HG02610 (cell line): ENCODE measurements at regions not wholly inside any gene's neighbourhood (a gene's known extent, or its start where the extent isn't known, plus 50 kb on each side); places are given as distances from the start of the nearest gene placed in this dataset.
"Not testable (repeated sequence)": the region's sequence is repeated elsewhere in the genome, so short reads cannot be mapped to it uniquely, and the experiment has no call there.

ENCODE experiments used
- ATAC-seq: cut with Tn5 transposase; IDR thresholded peaks from one replicate; pipeline ENCODE4 v1.9.1; 2021; ENCODE audit warnings: mild to moderate bottlenecking, moderate library complexity; ENCODE audit not compliant: unreplicated experiment

DNA sequence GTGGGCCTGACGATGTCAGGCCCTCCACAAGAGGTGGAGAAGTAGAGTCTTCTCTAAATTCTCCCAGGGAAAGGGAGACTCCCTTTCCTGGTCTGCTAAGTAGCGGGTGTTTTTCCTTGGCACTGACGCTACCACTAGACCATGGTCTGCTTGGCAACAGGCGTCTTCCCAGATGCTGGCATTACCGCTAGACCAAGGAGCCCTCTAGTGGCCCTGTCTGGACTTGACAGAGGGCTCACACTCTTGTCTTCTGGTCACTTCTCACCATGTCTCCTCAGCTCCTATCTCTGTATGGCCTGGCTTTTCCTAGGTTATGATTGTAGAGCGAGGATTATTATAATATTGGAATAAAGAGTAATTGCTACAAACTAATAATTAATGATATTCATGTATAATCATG lies 51.1 kb upstream of the RASSF6 start:
- not testable (repeated sequence) for ATAC-seq

GRCh38 chr4:73673286-73673685 lies 53.0 kb upstream of the RASSF6 start:
- no peak for ATAC-seq

GRCh38 chr4:73674451-73674919 lies 54.2 kb upstream of the RASSF6 start:
- ATAC-seq, result no peak

GRCh38 chr4:73675623-73676022 lies 55.4 kb upstream of the RASSF6 start:
- no peak for ATAC-seq

DNA sequence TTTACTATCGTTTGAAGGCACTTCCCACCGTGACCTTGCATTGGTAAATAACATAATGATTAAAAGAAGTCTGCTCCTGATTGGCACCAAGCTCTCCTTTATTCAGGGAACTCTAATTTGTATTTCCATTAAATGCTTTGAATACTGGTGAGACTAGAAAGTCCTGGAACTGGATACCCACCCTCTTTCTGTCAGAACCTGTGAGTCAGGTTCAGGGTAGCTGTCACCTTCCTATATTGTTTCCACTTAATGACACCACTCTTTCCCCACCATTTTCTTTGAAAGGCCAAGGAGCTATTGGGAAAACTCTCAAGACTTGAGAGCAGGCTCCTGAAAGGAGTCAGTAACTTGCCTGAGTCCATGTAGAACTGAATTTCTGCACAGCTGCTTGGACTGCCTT lies 55.9 kb upstream of the RASSF6 start:
- ATAC-seq, result no peak

GRCh38 chr4:73676861-73677323 lies 56.7 kb upstream of the RASSF6 start:
- ATAC-seq, result peak; percentile 62

DNA sequence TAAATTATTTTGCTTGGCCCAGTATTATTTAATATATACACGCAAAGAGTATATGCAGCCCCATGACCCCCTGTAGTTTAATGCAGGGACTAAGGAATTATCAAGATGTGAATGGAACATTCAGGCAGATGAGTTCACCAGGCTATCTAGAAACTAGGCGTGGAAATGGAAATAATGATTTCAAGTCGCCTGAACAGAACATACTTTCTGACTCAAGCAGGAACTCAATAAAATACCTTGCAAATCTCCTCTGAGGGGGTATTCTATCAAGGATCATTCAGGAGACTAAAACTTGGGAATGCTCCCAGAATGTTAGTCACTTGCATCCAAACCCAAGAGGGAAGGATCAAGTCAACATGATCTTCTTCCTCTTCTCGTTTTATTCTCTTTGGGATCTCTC lies 59.6 kb upstream of the RASSF6 start:
- no peak for ATAC-seq

GRCh38 chr4:73681776-73682175 lies 58.6 kb upstream of the CXCL8 start:
- ATAC-seq, result no peak

DNA sequence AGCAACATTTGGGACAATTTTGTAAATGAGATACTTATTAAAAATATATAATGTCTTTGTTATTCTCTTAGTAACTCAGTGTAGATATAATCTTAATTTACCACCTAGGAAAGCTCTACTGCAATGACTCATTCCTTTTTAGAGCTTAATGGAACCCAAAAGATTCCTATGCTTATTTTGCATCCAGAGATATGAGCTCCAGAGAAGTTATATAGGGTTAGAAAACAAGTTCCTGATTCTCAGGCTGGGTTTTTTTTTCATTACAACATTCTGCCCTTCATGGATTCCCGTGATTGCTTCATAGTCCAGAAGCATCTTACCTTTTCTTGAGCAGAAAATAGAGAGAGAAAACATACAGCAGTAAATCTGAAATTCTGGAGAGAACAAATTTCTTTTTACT lies 57.9 kb upstream of the CXCL8 start:
- no peak for ATAC-seq

- no peak for ATAC-seq
These were observed 57.3 kb upstream of the CXCL8 start for GRCh38 chr4:73683033-73683432.

DNA sequence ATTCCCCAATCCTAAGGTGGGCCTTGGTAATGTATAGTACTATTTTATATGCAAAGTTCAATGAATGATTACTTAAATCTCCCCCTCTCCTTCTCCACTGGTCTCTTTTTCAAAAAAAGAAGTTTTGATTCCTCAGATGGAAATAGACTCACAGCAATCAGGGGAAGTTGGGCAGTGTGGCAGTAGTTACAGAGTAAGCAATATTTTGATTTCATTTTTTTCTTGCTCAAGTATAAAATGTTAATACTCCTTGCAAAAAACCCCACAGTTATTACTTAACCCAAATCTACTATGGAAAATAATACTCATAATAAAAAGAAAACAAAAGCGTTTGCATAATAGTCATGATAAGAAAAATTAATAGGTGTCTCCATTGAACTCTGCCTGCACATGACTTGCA lies 56.9 kb upstream of the CXCL8 start:
- no peak for ATAC-seq

DNA sequence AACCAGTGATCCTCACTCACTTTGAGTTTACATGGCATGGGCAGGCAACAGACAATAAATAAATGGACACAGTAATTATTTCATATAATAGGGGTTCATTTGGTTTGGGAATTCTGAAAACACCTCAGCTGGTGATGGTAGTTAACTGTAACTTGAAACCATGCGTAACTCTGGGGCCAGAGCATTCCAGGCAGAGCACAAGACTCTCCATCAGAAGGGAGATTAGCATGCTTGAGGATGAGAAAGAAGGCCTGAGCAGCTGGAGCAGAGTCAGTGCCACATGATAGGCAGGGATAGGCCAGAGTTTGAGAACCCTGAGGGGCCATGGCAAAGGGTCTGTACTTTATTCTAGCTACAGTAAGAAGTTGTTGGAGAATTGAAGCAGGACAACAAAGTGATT lies 56.3 kb upstream of the CXCL8 start:
- ATAC-seq, result no peak

DNA sequence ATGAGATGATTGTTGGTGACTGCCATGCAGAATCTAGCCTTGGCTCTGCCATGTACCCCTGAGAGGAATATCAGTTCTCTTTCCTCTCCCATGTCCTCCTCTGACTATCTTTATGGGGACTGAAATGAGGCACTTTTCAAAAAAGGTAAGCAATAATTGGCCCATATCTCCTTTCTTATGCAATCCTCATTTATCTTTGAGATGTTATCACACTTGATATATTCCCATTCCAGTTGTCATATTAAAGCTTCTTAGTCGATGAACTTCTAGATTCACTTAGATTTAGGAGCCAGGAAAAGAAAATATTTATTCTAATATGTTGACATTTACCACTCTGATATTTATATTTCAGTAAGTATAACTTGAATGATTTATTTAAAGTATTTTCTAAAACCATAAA lies 55.3 kb upstream of the CXCL8 start:
- no peak for ATAC-seq

- ATAC-seq, result no peak
These were observed 52.9 kb upstream of the CXCL8 start for GRCh38 chr4:73687421-73687820.

- ATAC-seq, result no peak
These were observed 50.2 kb upstream of the CXCL8 start for GRCh38 chr4:73690051-73690738.
